ENCODE measurements at regions not wholly inside any gene's neighbourhood (a gene's known extent, or its start where the extent isn't known, plus 50 kb on each side); places are given as distances from the start of the nearest gene placed in this dataset.

DNA sequence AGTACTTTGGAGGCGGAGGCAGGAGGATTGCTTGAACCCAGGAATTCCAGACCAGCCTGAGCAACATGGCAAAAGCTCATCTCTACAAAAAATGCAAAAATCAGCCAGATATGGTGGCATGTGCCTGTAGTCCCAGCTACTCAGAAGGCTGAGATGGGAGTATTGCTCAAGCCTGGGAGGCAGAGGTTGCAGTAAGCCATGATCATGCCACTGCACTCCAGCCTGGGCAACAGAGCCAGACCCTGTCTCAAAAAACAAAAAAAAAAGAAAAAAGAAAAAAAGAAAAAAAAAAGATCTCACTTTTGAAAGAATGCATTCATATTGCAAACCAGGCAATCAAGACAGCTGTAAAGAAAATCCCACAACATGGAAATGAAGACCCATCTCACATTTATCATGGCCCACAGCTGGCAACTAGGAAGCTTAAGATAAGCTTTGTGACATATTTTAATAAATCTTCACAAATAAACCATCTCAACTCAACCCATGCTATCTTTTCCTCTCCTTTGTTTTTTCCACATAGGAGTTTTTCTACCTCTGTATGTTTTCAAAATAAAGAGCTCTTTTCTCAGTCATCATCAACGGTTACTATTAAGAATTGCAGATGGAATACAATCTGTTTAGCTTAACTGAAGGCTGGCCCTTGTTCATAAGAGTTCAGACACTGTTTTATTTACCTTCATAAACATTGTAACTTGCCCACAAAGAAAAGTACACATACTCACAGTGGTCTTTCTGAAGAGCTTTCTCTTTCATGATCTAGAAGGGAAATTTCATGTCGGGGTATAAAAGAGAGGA lies 137.0 kb downstream of the MREG start (continued):
- TF ChIP-seq, protein P1, sequence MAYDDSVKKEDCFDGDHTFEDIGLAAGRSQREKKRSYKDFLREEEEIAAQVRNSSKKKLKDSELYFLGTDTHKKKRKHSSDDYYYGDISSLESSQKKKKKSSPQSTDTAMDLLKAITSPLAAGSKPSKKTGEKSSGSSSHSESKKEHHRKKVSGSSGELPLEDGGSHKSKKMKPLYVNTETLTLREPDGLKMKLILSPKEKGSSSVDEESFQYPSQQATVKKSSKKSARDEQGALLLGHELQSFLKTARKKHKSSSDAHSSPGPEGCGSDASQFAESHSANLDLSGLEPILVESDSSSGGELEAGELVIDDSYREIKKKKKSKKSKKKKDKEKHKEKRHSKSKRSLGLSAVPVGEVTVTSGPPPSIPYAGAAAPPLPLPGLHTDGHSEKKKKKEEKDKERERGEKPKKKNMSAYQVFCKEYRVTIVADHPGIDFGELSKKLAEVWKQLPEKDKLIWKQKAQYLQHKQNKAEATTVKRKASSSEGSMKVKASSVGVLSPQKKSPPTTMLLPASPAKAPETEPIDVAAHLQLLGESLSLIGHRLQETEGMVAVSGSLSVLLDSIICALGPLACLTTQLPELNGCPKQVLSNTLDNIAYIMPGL (CRISPR knock-in tag; IDR thresholded peaks at IDR 0.05; ENCODE audit: borderline replicate concordance in 1 of 2, low read depth in 1 of 2) = no peak; a peak in 1 of 4 replicates
- peak; percentile 54 for TF ChIP-seq HNF1A (IDR thresholded peaks at IDR 0.05; ENCODE audit: low read depth)
- peak; percentile 62; the same call in 1 of the 2 replicates for TF ChIP-seq HNF1A (CRISPR knock-in tag; IDR thresholded peaks at IDR 0.05; ENCODE audit: borderline replicate concordance)
- TF ChIP-seq MIER2 (CRISPR knock-in tag; IDR thresholded peaks at IDR 0.05) = no peak
- no peak for TF ChIP-seq HMG20B (CRISPR knock-in tag; conservative IDR thresholded peaks at IDR 0.05)
- TF ChIP-seq CBFB (CRISPR knock-in tag; IDR thresholded peaks at IDR 0.05) = 0 out of 2 replicates have a peak, but pooled peaks have one; percentile 41
- TF ChIP-seq NCOA5 (CRISPR knock-in tag; IDR thresholded peaks at IDR 0.05) = no peak
- TF ChIP-seq FUBP1 (CRISPR knock-in tag; IDR thresholded peaks at IDR 0.05; ENCODE audit: borderline replicate concordance) = no peak
- no peak for TF ChIP-seq ZNF556 (CRISPR knock-in tag; IDR thresholded peaks at IDR 0.05; ENCODE audit: borderline replicate concordance)
- no peak for TF ChIP-seq ZNF431 (CRISPR knock-in tag; IDR thresholded peaks at IDR 0.05; ENCODE audit: borderline replicate concordance, low read depth)
- TF ChIP-seq CCDC6 (CRISPR knock-in tag; IDR thresholded peaks at IDR 0.05) = no peak
- TF ChIP-seq ETV6 (CRISPR knock-in tag; conservative IDR thresholded peaks at IDR 0.05) = no peak
- TF ChIP-seq NR2C2 (CRISPR knock-in tag; IDR thresholded peaks at IDR 0.05; ENCODE audit: borderline replicate concordance) = no peak
- TF ChIP-seq SOX13 (IDR thresholded peaks at IDR 0.05) = no peak
- TF ChIP-seq SOX13 (CRISPR knock-in tag; conservative IDR thresholded peaks at IDR 0.05 in 1 of 2, IDR thresholded peaks at IDR 0.05 in 1 of 2) = peak in 1 of 2 experiments; percentile 92; a peak in 2 of 4 replicates
- no peak for TF ChIP-seq ZNF776 (CRISPR knock-in tag; IDR thresholded peaks at IDR 0.05)
- TF ChIP-seq ZNF552 (CRISPR knock-in tag; IDR thresholded peaks at IDR 0.05; ENCODE audit: borderline replicate concordance) = no peak
- no peak for TF ChIP-seq ZNF414 (CRISPR knock-in tag; IDR thresholded peaks at IDR 0.05)
- TF ChIP-seq FOXO4 (CRISPR knock-in tag; conservative IDR thresholded peaks at IDR 0.05) = no peak

Measured in HepG2 (cell line).